HG03108 (cell line): ENCODE measurements at regions not wholly inside any gene's neighbourhood (a gene's known extent, or its start where the extent isn't known, plus 50 kb on each side); places are given as distances from the start of the nearest gene placed in this dataset.
"Not testable (repeated sequence)": the region's sequence is repeated elsewhere in the genome, so short reads cannot be mapped to it uniquely, and the experiment has no call there.

Source experiments
- ATAC-seq: cut with Tn5 transposase; IDR thresholded peaks from one replicate; pipeline ENCODE4 v1.9.1; 2021; ENCODE audit warnings: moderate library complexity; ENCODE audit not compliant: unreplicated experiment

- no peak for ATAC-seq
Measured at GRCh38 chr3:22373182-22373581, 622.2 kb upstream of the ZNF385D start.

GRCh38 chr3:22373827-22374226 is 622.8 kb upstream of the ZNF385D start:
- no peak for ATAC-seq

- no peak for ATAC-seq
Measured at GRCh38 chr3:22377421-22377820, 626.4 kb upstream of the ZNF385D start.

GRCh38 chr3:22378869-22379268 is 627.9 kb upstream of the ZNF385D start:
- ATAC-seq: no peak

- ATAC-seq: no peak
Measured at GRCh38 chr3:22380253-22380652, 629.2 kb upstream of the ZNF385D start.

- ATAC-seq: not testable (repeated sequence)
Measured at GRCh38 chr3:22381564-22381963, 630.6 kb upstream of the ZNF385D start.

GRCh38 chr3:22383285-22383684 is 632.3 kb upstream of the ZNF385D start:
- ATAC-seq: no peak

- ATAC-seq: no peak
Measured at GRCh38 chr3:22386107-22386506, 635.1 kb upstream of the ZNF385D start.

GRCh38 chr3:22392286-22392685 is 641.3 kb upstream of the ZNF385D start:
- no peak for ATAC-seq

- no peak for ATAC-seq
Measured at GRCh38 chr3:22392859-22393258, 641.8 kb upstream of the ZNF385D start.

GRCh38 chr3:22399566-22399965 is 648.6 kb upstream of the ZNF385D start:
- no peak for ATAC-seq

GRCh38 chr3:22401499-22401898 is 650.5 kb upstream of the ZNF385D start:
- no peak for ATAC-seq

- no peak for ATAC-seq
Measured at GRCh38 chr3:22414239-22414638, 663.2 kb upstream of the ZNF385D start.

GRCh38 chr3:22416838-22417446 is 665.9 kb upstream of the ZNF385D start:
- ATAC-seq: not testable (repeated sequence)

- no peak for ATAC-seq
Measured at GRCh38 chr3:22419261-22419660, 668.3 kb upstream of the ZNF385D start.

- no peak for ATAC-seq
Measured at GRCh38 chr3:22421589-22421988, 670.6 kb upstream of the ZNF385D start.

- ATAC-seq: no peak
Measured at GRCh38 chr3:22431334-22431733, 680.3 kb upstream of the ZNF385D start.

- no peak for ATAC-seq
Measured at GRCh38 chr3:22439626-22440025, 688.6 kb upstream of the ZNF385D start.

- no peak for ATAC-seq
Measured at GRCh38 chr3:22441711-22442110, 690.7 kb upstream of the ZNF385D start.

GRCh38 chr3:22443571-22444233 is 692.7 kb upstream of the ZNF385D start:
- no peak for ATAC-seq

- not testable (repeated sequence) for ATAC-seq
Measured at GRCh38 chr3:22445336-22445735, 694.3 kb upstream of the ZNF385D start.

GRCh38 chr3:22450786-22451400 is 699.9 kb upstream of the ZNF385D start:
- ATAC-seq: no peak
